GM23248 (cell line): ENCODE measurements at regions not wholly inside any gene's neighbourhood (a gene's known extent, or its start where the extent isn't known, plus 50 kb on each side); places are given as distances from the start of the nearest gene placed in this dataset.

Experiments
- DNase-seq: peaks from one replicate; pipeline ENCODE4 v3.0.0-alpha.2; 2015
- H2AFZ ChIP-seq: fragments of 200-600 bp; sonication (generic); 2 replicates; pipeline ENCODE4 v1.6.1; 2016; ENCODE audit warnings: antibody characterized with exemption
- H3F3A ChIP-seq: fragments of 200-600 bp; sonication (generic); 2 replicates; pipeline ENCODE4 v1.6.1; 2016; ENCODE audit warnings: mild to moderate bottlenecking, antibody characterized with exemption, mixed run types; ENCODE audit not compliant: insufficient read depth
- H3K27ac ChIP-seq: fragments of 200-600 bp; sonication (generic); 2 replicates; pipeline ENCODE4 v1.5.1; 2016; ENCODE audit warnings: mild to moderate bottlenecking
- H3K27me3 ChIP-seq: fragments of 200-600 bp; sonication (generic); replicated peaks from 2 replicates; pipeline ENCODE4 v1.6.1; 2016; ENCODE audit warnings: mild to moderate bottlenecking; ENCODE audit not compliant: insufficient read depth
- H3K36me3 ChIP-seq: fragments of 200-600 bp; sonication (generic); 2 replicates; pipeline ENCODE4 v1.6.1; 2016; ENCODE audit warnings: low read depth, mild to moderate bottlenecking
- H3K4me1 ChIP-seq: fragments of 200-600 bp; sonication (generic); 2 replicates; pipeline ENCODE4 v1.6.1; 2016; ENCODE audit warnings: mild to moderate bottlenecking; ENCODE audit not compliant: insufficient read depth
- H3K4me2 ChIP-seq: fragments of 200-600 bp; sonication (generic); one replicate; pipeline ENCODE4 v1.6.1; 2016; ENCODE audit warnings: mild to moderate bottlenecking; ENCODE audit not compliant: unreplicated experiment
- H3K4me3 ChIP-seq: fragments of 200-600 bp; sonication (generic); 2 replicates; pipeline ENCODE4 v1.5.1; 2016; ENCODE audit warnings: mild to moderate bottlenecking
- H3K79me2 ChIP-seq: fragments of 200-600 bp; sonication (generic); 2 replicates; pipeline ENCODE4 v1.6.1; 2016; ENCODE audit warnings: mild to moderate bottlenecking; ENCODE audit not compliant: insufficient read depth
- H3K9ac ChIP-seq: fragments of 200-600 bp; sonication (generic); 2 replicates; pipeline ENCODE4 v1.6.1; 2016; ENCODE audit warnings: mild to moderate bottlenecking
- H3K9me2 ChIP-seq: fragments of 200-600 bp; sonication (generic); 2 replicates; pipeline ENCODE4 v1.6.1; 2016; ENCODE audit warnings: mixed run types, mild to moderate bottlenecking, moderate library complexity; ENCODE audit not compliant: insufficient read depth
- H3K9me3 ChIP-seq: fragments of 200-600 bp; sonication (generic); one replicate; pipeline ENCODE4 v1.6.1; 2017; ENCODE audit warnings: low read depth
- H4K20me1 ChIP-seq: fragments of 200-600 bp; sonication (generic); 2 replicates; pipeline ENCODE4 v1.6.0; 2016; ENCODE audit not compliant: insufficient read depth
- EZH2 ChIP-seq: fragments of 200-600 bp; sonication (generic); IDR thresholded peaks from 2 replicates; pipeline ENCODE4 v1.6.1; 2018; ENCODE audit warnings: antibody characterized with exemption, mild to moderate bottlenecking; ENCODE audit not compliant: insufficient read depth, poor library complexity, severe bottlenecking
- EZH2phosphoT487 ChIP-seq: fragments of 200-600 bp; sonication (generic); IDR thresholded peaks from 2 replicates; pipeline ENCODE4 v1.6.1; 2018; ENCODE audit warnings: antibody characterized with exemption, moderate library complexity, mild to moderate bottlenecking, low read depth; ENCODE audit not compliant: insufficient read depth
- WGBS, 2 experiments: methylation state at CpG; one replicate each; pipeline ENCODE4 v1.1.6; 2015 to 2017; ENCODE audit warnings: low lambda C conversion rate in 2 of 2, low coverage in 1 of 2; ENCODE audit errors: missing lambda C conversion rate in 2 of 2; 5-methylcytosine and 5-hydroxymethylcytosine counted together
- in situ Hi-C: fragments of 300-500 bp; cut with MboI; formaldehyde crosslinking; loops from 2 replicates; pipeline ENCODE4 v1.15.0; 2020

DNA sequence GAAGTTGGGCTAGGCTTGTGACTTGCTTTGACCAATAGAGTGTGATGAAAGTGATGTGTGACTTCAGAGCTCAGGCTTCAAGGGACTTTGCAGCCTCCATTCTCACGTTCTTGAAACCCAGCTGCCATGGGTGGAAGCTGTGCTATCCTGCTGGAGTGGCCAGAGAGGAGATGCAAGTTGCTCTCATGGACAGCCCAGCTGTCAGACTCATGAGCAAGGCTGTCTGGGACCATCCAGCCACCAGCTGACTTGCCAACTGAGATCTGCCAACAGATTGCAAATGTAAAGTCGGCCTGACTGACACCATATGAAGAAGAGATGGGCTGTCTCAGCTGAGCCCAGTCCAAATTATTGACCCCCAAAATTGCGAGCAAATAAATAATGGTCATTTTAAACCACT lies 226.4 kb upstream of the CXCR4 start:
- Histone ChIP-seq H4K20me1 (no peaks in the 10 kb centered on the region), H3K9me3 (no peaks in the 10 kb centered on the region), H3K4me2 (no peak overlapping the region), H3K4me1 (no peaks in the 10 kb centered on the region), H3K9ac (no peak overlapping the region), H3K79me2 (no peaks in the 10 kb centered on the region), H3K4me3 (no peak overlapping the region), H3F3A (no peaks in the 10 kb centered on the region), H2AFZ (no peak overlapping the region), H3K27me3 (no peaks in the 10 kb centered on the region), H3K9me2 (no peaks in the 10 kb centered on the region), H3K36me3 (no peaks in the 10 kb centered on the region), H3K27ac (no peak overlapping the region)
- in situ Hi-C loops, result no loop called here
- WGBS, 2 experiments, result 20 to 23% methylated on average over 3 of the region's 3 CpGs
- TF ChIP-seq EZH2, result no peak
- TF ChIP-seq EZH2phosphoT487, result no peak
- no peak for DNase-seq

DNA sequence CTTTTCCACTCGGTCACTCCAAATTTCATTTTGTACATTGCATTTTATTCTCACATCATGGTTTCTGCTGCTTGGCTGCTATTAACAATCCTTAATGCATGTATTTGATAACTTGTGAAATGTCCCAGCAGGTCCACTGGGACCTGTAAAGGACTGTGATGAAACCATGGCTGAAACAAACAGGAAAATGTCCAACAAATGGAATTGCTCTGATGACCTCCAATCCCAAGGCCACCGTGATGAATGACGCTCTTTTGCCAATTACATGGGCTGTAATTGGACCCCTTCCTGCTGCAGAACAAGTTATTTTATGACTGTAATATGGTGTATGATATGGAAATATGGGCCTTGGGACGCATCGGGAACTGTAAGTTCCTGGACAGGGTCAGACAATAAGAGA lies 224.2 kb upstream of the CXCR4 start:
- no peak overlapping the region for H3K27ac ChIP-seq
- H3K4me2 ChIP-seq, result no peak overlapping the region
- no peaks in the 10 kb centered on the region for H3K36me3 ChIP-seq
- H4K20me1 ChIP-seq, result no peaks in the 10 kb centered on the region
- no peaks in the 10 kb centered on the region for H3K79me2 ChIP-seq
- TF ChIP-seq EZH2 (no peak), EZH2phosphoT487 (no peak)
- H3F3A ChIP-seq, result no peaks in the 10 kb centered on the region
- WGBS, 2 experiments, result 6 to 8% methylated on average over 5 of the region's 5 CpGs
- H3K9me2 ChIP-seq, result no peaks in the 10 kb centered on the region
- H3K27me3 ChIP-seq, result no peaks in the 10 kb centered on the region
- H2AFZ ChIP-seq, result no peak overlapping the region
- in situ Hi-C loops, result no loop called here
- DNase-seq, result no peak
- H3K9me3 ChIP-seq, result no peaks in the 10 kb centered on the region
- H3K4me3 ChIP-seq, result no peak overlapping the region
- no peak overlapping the region for H3K9ac ChIP-seq
- no peaks in the 10 kb centered on the region for H3K4me1 ChIP-seq

DNA sequence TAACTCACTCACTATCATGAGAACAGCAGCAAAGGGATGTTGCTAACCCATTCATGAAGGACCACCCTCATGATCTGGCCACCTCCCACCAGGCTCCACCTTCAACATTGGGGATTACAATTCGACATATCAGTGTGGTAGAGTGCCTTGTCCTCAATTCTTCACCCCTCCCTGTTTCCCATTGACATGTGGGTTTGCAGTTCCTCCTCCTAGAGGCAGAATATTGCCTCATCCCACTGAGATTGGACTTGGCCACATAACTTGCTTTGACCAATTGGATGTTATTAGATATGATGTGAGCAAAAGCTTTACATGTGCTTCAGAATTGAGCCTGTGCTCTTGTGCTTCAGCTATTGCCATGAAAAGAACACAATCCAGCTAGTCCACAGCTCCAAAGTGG lies 217.0 kb upstream of the CXCR4 start:
- Histone ChIP-seq H3K9ac (no peak overlapping the region), H3K79me2 (no peaks in the 10 kb centered on the region), H3K9me2 (no peaks in the 10 kb centered on the region), H3K36me3 (no peaks in the 10 kb centered on the region), H4K20me1 (no peaks in the 10 kb centered on the region), H3K27ac (no peak overlapping the region), H3K9me3 (no peaks in the 10 kb centered on the region), H3K4me3 (no peak overlapping the region), H3F3A (no peaks in the 10 kb centered on the region), H3K27me3 (no peaks in the 10 kb centered on the region), H3K4me2 (no peak overlapping the region), H2AFZ (no peak overlapping the region), H3K4me1 (no peaks in the 10 kb centered on the region)
- TF ChIP-seq EZH2 (no peak), EZH2phosphoT487 (no peak)
- WGBS, 2 experiments, result 0% methylated on average over 1 of the region's 1 CpG
- DNase-seq, result no peak
- in situ Hi-C loops, result no loop called here

DNA sequence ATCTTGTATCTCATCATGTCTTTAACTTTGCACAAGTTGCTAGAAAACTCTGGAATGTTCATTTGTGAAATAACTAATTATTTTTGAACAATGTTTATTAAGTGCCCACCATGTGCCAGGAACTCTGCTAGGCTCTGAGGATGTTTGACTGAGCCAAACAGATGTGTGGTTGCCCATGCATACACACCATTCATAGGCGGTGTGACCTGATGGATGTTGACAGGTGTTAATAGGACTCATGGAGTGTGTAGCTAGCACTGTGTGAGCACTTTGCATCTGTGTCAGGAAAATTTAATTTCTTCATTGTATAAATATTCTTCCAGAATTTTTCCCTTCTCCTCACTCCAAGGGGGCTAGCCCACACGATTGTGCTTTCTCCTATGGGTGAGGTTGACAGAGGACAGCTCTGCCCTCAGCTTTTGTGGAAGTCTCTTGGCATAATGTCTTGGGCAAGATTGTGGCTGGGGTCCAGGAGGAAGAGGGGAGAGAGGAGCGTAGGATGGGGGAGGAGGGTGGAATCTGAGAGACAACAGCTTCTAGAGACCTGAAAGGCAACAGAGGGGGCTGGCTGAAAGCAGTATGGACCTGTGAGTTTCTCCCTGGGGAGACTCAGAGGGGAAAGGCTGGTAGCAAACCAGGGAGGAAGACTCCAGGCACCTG lies 214.6 kb upstream of the CXCR4 start:
- Histone ChIP-seq H3K36me3 (no peaks in the 10 kb centered on the region), H3K27ac (no peak overlapping the region), H3K9ac (no peak overlapping the region), H3K9me3 (no peaks in the 10 kb centered on the region), H3F3A (no peaks in the 10 kb centered on the region), H2AFZ (no peak overlapping the region), H3K9me2 (no peaks in the 10 kb centered on the region), H3K27me3 (no peaks in the 10 kb centered on the region), H3K79me2 (no peaks in the 10 kb centered on the region), H3K4me2 (no peak overlapping the region), H3K4me3 (no peak overlapping the region), H4K20me1 (no peaks in the 10 kb centered on the region), H3K4me1 (no peaks in the 10 kb centered on the region)
- WGBS, 2 experiments, result 9 to 11% methylated on average over 3 of the region's 3 CpGs
- no peak for DNase-seq
- in situ Hi-C loops, result no loop called here
- TF ChIP-seq EZH2phosphoT487 (no peak), EZH2 (no peak)

DNA sequence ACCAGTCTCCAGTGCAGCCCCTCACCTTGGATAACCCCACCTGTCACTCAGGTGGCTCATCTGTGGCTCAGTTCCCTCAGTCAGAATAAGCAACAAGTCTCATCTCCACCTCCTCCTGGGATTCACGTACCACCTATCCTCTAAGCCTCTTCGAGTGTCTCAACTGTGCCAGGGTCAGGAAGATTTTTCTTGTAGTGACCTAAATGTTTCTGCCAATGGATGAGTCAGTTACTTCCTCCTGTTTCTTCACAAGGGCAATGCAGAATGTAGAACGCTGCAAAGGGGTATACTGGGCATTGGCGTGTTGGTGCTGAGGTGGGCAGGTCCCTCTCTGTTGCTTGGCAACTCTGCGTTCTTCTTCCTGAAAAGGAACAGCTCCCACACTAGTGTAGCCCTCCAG lies 213.3 kb upstream of the CXCR4 start:
- Histone ChIP-seq H3K27ac (no peak overlapping the region), H3K9me3 (no peaks in the 10 kb centered on the region), H3K27me3 (no peaks in the 10 kb centered on the region), H4K20me1 (no peaks in the 10 kb centered on the region), H3K79me2 (no peaks in the 10 kb centered on the region), H3K4me1 (no peaks in the 10 kb centered on the region), H3K4me2 (no peak overlapping the region), H3K36me3 (no peaks in the 10 kb centered on the region), H3K4me3 (no peak overlapping the region), H3F3A (no peaks in the 10 kb centered on the region), H3K9me2 (no peaks in the 10 kb centered on the region), H3K9ac (no peak overlapping the region), H2AFZ (no peak overlapping the region)
- WGBS, 2 experiments, result 26 to 30% methylated on average over 5 of the region's 5 CpGs
- in situ Hi-C loops, result no loop called here
- TF ChIP-seq EZH2 (no peak), EZH2phosphoT487 (no peak)
- DNase-seq, result no peak
